ENCODE measurements at regions not wholly inside any gene's neighbourhood (a gene's known extent, or its start where the extent isn't known, plus 50 kb on each side); places are given as distances from the start of the nearest gene placed in this dataset.
"Not testable (repeated sequence)": the region's sequence is repeated elsewhere in the genome, so short reads cannot be mapped to it uniquely, and the experiment has no call there.

- Mint-ChIP-seq H3K4me3 (no peak overlapping the region), H3K27me3 (ENCODE audit: low read depth) (peaks cover 13% of the 10 kb centered on the region), H3K27ac (no peak overlapping the region), H3K4me1 (ENCODE audit: low read depth) (no peaks in the 10 kb centered on the region), H3K36me3 (ENCODE audit: low read depth) (no peaks in the 10 kb centered on the region), H3K9me3 (ENCODE audit: insufficient read depth) (no peaks in the 10 kb centered on the region)
- POLR2A ChIA-PET, result no interaction called here
- CTCF ChIA-PET, result no interaction called here
- ATAC-seq, result no peak
- DNase-seq, result no peak
Observed at GRCh38 chr19:30240904-30241695, 131.1 kb upstream of the ZNF536 start.

GRCh38 chr19:30244533-30244932, 127.7 kb upstream of the ZNF536 start:
- H3K4me3 Mint-ChIP-seq, result no peak overlapping the region
- POLR2A ChIA-PET, result no interaction called here

GRCh38 chr19:30245401-30246039, 126.7 kb upstream of the ZNF536 start:
- H3K27me3 Mint-ChIP-seq (ENCODE audit: low read depth), result no peaks in the 10 kb centered on the region
- no peak for ATAC-seq
- H3K36me3 Mint-ChIP-seq (ENCODE audit: low read depth), result no peaks in the 10 kb centered on the region

More at GRCh38 chr19:30244533-30244932, 127.7 kb upstream of the ZNF536 start:
- H3K36me3 Mint-ChIP-seq (ENCODE audit: low read depth), result no peaks in the 10 kb centered on the region
- DNase-seq (no peak), ATAC-seq (no peak)
- CTCF ChIA-PET, result no interaction called here
- no peaks in the 10 kb centered on the region for H3K27me3 Mint-ChIP-seq (ENCODE audit: low read depth)
- H3K27ac Mint-ChIP-seq, result no peak overlapping the region
- H3K9me3 Mint-ChIP-seq (ENCODE audit: insufficient read depth), result no peaks in the 10 kb centered on the region
- no peaks in the 10 kb centered on the region for H3K4me1 Mint-ChIP-seq (ENCODE audit: low read depth)

GRCh38 chr19:30249911-30250310, 122.3 kb upstream of the ZNF536 start:
- Mint-ChIP-seq H3K4me3 (no peak overlapping the region), H3K4me1 (ENCODE audit: low read depth) (no peaks in the 10 kb centered on the region), H3K36me3 (ENCODE audit: low read depth) (no peaks in the 10 kb centered on the region), H3K27ac (no peak overlapping the region), H3K27me3 (ENCODE audit: low read depth) (peaks cover 16% of the 10 kb centered on the region), H3K9me3 (ENCODE audit: insufficient read depth) (no peaks in the 10 kb centered on the region)
- DNase-seq (no peak), ATAC-seq (no peak)
- POLR2A ChIA-PET, result no interaction called here
- CTCF ChIA-PET, result no interaction called here

More at GRCh38 chr19:30245401-30246039, 126.7 kb upstream of the ZNF536 start:
- Mint-ChIP-seq H3K9me3 (ENCODE audit: insufficient read depth) (no peaks in the 10 kb centered on the region), H3K4me3 (no peak overlapping the region), H3K4me1 (ENCODE audit: low read depth) (no peaks in the 10 kb centered on the region), H3K27ac (no peak overlapping the region)
- ChIA-PET POLR2A (no interaction called here), CTCF (no interaction called here)
- no peak for DNase-seq

- ATAC-seq (no peak), DNase-seq (no peak)
- Mint-ChIP-seq H3K4me3 (no peak overlapping the region), H3K27ac (no peak overlapping the region), H3K9me3 (ENCODE audit: insufficient read depth) (no peaks in the 10 kb centered on the region), H3K36me3 (ENCODE audit: low read depth) (no peaks in the 10 kb centered on the region), H3K4me1 (ENCODE audit: low read depth) (no peaks in the 10 kb centered on the region), H3K27me3 (ENCODE audit: low read depth) (peaks cover 35% of the 10 kb centered on the region)
- POLR2A ChIA-PET, result no interaction called here
- CTCF ChIA-PET, result no interaction called here
Observed at GRCh38 chr19:30252214-30252613, 120.0 kb upstream of the ZNF536 start.

GRCh38 chr19:30253581-30253996, 118.6 kb upstream of the ZNF536 start:
- Mint-ChIP-seq H3K4me1 (ENCODE audit: low read depth) (no peaks in the 10 kb centered on the region), H3K4me3 (no peak overlapping the region), H3K27ac (no peak overlapping the region), H3K9me3 (ENCODE audit: insufficient read depth) (no peaks in the 10 kb centered on the region), H3K27me3 (ENCODE audit: low read depth) (peaks cover 35% of the 10 kb centered on the region), H3K36me3 (ENCODE audit: low read depth) (no peaks in the 10 kb centered on the region)
- ATAC-seq (no peak), DNase-seq (no peak)
- ChIA-PET POLR2A (no interaction called here), CTCF (no interaction called here)

GRCh38 chr19:30254158-30254557, 118.0 kb upstream of the ZNF536 start:
- Mint-ChIP-seq H3K27me3 (ENCODE audit: low read depth) (peaks cover 35% of the 10 kb centered on the region), H3K27ac (no peak overlapping the region), H3K4me1 (ENCODE audit: low read depth) (no peaks in the 10 kb centered on the region), H3K36me3 (ENCODE audit: low read depth) (no peaks in the 10 kb centered on the region), H3K4me3 (no peak overlapping the region), H3K9me3 (ENCODE audit: insufficient read depth) (no peaks in the 10 kb centered on the region)
- DNase-seq, result no peak
- POLR2A ChIA-PET, result interaction anchor here (0.7 kb wide), 1 partner anchor 350 kb away, joined by 4 read pairs; no protein-coding TSS in a partner anchor
- CTCF ChIA-PET, result no interaction called here
- ATAC-seq, result no peak

- H3K4me3 Mint-ChIP-seq, result no peak overlapping the region
- DNase-seq (no peak), ATAC-seq (no peak)
- ChIA-PET POLR2A (interaction anchor here (0.7 kb wide), 1 partner anchor 350 kb away, joined by 4 read pairs; no protein-coding TSS in a partner anchor), CTCF (no interaction called here)
- no peak overlapping the region for H3K27ac Mint-ChIP-seq
- no peaks in the 10 kb centered on the region for H3K4me1 Mint-ChIP-seq (ENCODE audit: low read depth)
- H3K27me3 Mint-ChIP-seq (ENCODE audit: low read depth), result peaks cover 35% of the 10 kb centered on the region
- H3K9me3 Mint-ChIP-seq (ENCODE audit: insufficient read depth), result no peaks in the 10 kb centered on the region
- no peaks in the 10 kb centered on the region for H3K36me3 Mint-ChIP-seq (ENCODE audit: low read depth)
Observed at GRCh38 chr19:30254789-30255188, 117.4 kb upstream of the ZNF536 start.

GRCh38 chr19:30255791-30256495, 116.2 kb upstream of the ZNF536 start:
- ChIA-PET POLR2A (no interaction called here), CTCF (no interaction called here)
- Mint-ChIP-seq H3K4me1 (ENCODE audit: low read depth) (no peaks in the 10 kb centered on the region), H3K36me3 (ENCODE audit: low read depth) (no peaks in the 10 kb centered on the region), H3K27me3 (ENCODE audit: low read depth) (peaks cover 35% of the 10 kb centered on the region), H3K4me3 (no peak overlapping the region), H3K27ac (no peak overlapping the region), H3K9me3 (ENCODE audit: insufficient read depth) (no peaks in the 10 kb centered on the region)
- ATAC-seq (no peak), DNase-seq (no peak)

- peaks cover 35% of the 10 kb centered on the region for H3K27me3 Mint-ChIP-seq (ENCODE audit: low read depth)
- no peaks in the 10 kb centered on the region for H3K4me1 Mint-ChIP-seq (ENCODE audit: low read depth)
- H3K9me3 Mint-ChIP-seq (ENCODE audit: insufficient read depth), result no peaks in the 10 kb centered on the region
- no peak overlapping the region for H3K4me3 Mint-ChIP-seq
- no peaks in the 10 kb centered on the region for H3K36me3 Mint-ChIP-seq (ENCODE audit: low read depth)
- ChIA-PET POLR2A (no interaction called here), CTCF (no interaction called here)
- ATAC-seq, result no peak
- H3K27ac Mint-ChIP-seq, result no peak overlapping the region
- DNase-seq, result no peak
Observed at GRCh38 chr19:30256496-30256850, 115.7 kb upstream of the ZNF536 start.

- H3K4me3 Mint-ChIP-seq, result no peak overlapping the region
Observed at GRCh38 chr19:30263830-30264381, 108.3 kb upstream of the ZNF536 start.

GRCh38 chr19:30265918-30266317, 106.3 kb upstream of the ZNF536 start:
- POLR2A ChIA-PET; H3K4me1 Mint-ChIP-seq (ENCODE audit: low read depth); H3K36me3 Mint-ChIP-seq (ENCODE audit: low read depth); H3K27me3 Mint-ChIP-seq (ENCODE audit: low read depth); H3K4me3 Mint-ChIP-seq; ATAC-seq; H3K9me3 Mint-ChIP-seq (ENCODE audit: insufficient read depth); CTCF ChIA-PET; DNase-seq; H3K27ac Mint-ChIP-seq: not testable (repeated sequence)

More at GRCh38 chr19:30263830-30264381, 108.3 kb upstream of the ZNF536 start:
- ATAC-seq (no peak), DNase-seq (no peak)
- ChIA-PET POLR2A (interaction anchor here (0.6 kb wide), 1 partner anchor 13 kb away, joined by 3 read pairs; no protein-coding TSS in a partner anchor), CTCF (no interaction called here)
- H3K36me3 Mint-ChIP-seq (ENCODE audit: low read depth), result no peaks in the 10 kb centered on the region
- H3K9me3 Mint-ChIP-seq (ENCODE audit: insufficient read depth), result no peaks in the 10 kb centered on the region
- no peak overlapping the region for H3K27ac Mint-ChIP-seq
- no peaks in the 10 kb centered on the region for H3K27me3 Mint-ChIP-seq (ENCODE audit: low read depth)
- H3K4me1 Mint-ChIP-seq (ENCODE audit: low read depth), result no peaks in the 10 kb centered on the region
